ENCODE measurements at regions not wholly inside any gene's neighbourhood (a gene's known extent, or its start where the extent isn't known, plus 50 kb on each side); places are given as distances from the start of the nearest gene placed in this dataset.
"Not testable (repeated sequence)": the region's sequence is repeated elsewhere in the genome, so short reads cannot be mapped to it uniquely, and the experiment has no call there.

DNA sequence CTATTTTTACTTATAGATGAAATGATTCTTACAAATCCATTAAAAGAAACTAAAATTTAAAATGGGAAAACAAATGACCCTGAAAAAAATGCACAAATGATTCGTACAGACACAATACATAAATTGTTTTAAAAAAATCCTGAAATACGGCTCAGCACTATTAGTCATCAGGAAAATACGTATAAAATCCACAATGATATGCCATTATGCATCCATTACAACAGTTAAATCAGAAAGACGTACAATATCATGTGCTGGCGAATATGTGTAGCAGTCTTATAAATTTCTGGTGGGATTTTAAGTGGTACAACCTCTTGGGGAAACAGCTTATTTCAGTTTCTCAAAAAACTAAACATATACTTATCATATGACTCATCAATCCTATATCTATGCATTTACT lies 600.1 kb upstream of the STEAP1 start:
- Histone ChIP-seq H3K4me3 (no peak overlapping the region), H3K4me1 (no peaks in the 10 kb centered on the region), H3K9me3 (no peaks in the 10 kb centered on the region; the same call in 1 of the 2 replicates), H3K27me3 (ENCODE audit: low read depth) (no peaks in the 10 kb centered on the region), H3K36me3 (replicated peaks) (no peaks in the 10 kb centered on the region)
- no peak for DNase-seq (ENCODE audit: low spot score in 2 of 2)
- in situ Hi-C loops (cut with MboI; ENCODE audit: low sequenced_read_pairs): no loop called here

DNA sequence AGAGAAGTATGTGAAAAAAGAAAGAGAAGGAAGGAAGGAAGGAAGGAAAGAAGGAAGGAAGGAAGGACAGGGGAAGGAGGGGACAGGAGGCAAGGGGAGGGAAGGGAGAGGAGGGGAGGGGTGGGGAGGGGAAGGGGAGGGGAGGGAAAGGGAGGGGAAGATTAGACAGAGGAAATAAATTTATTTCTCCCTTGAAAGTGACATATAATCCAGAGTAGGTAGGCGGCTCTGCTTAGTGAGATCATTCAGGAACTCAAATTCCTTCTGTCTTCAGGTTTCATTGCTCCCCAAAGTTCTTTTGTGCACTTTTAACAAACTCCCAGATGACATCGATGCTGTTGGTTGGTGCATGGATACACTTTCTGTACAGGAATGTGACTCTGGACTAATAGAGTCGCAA lies 594.7 kb upstream of the STEAP1 start:
- Histone ChIP-seq H3K4me3 (no peak overlapping the region), H3K4me1 (peaks cover 5% of the 10 kb centered on the region), H3K36me3 (replicated peaks) (no peaks in the 10 kb centered on the region), H3K9me3 (no peaks in the 10 kb centered on the region), H3K27me3 (ENCODE audit: low read depth) (no peaks in the 10 kb centered on the region)
- no peak for DNase-seq (ENCODE audit: low spot score in 2 of 2)
- in situ Hi-C loops (cut with MboI; ENCODE audit: low sequenced_read_pairs): no loop called here

DNA sequence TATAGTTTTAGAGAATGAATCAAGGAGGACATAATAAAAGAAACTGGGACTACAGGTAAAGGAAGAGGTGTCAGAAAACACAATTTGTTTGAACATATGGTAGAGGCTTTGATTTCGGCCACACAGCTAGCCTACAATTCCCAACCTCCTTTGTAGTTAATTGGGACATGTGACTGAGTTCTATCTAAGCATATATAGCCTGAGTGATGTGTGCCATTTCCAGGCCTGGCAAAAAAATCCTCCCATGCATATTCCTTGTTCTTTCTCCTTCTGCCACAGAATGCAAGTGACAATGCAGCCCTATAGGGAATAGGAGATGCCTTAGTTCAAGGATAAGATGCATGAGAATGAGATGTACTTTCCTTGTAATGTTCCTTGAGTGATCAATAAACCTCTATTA lies 590.7 kb upstream of the STEAP1 start:
- Histone ChIP-seq H3K36me3 (replicated peaks) (no peaks in the 10 kb centered on the region), H3K4me3 (no peak overlapping the region), H3K4me1 (peaks cover 5% of the 10 kb centered on the region), H3K9me3 (0 out of 2 replicates have a peak, but pooled peaks cover 4% of the 10 kb centered on the region), H3K27me3 (ENCODE audit: low read depth) (no peaks in the 10 kb centered on the region)
- DNase-seq (ENCODE audit: low spot score in 2 of 2): peak in 1 of 2 experiments; percentile 12
- in situ Hi-C loops (cut with MboI; ENCODE audit: low sequenced_read_pairs): no loop called here

DNA sequence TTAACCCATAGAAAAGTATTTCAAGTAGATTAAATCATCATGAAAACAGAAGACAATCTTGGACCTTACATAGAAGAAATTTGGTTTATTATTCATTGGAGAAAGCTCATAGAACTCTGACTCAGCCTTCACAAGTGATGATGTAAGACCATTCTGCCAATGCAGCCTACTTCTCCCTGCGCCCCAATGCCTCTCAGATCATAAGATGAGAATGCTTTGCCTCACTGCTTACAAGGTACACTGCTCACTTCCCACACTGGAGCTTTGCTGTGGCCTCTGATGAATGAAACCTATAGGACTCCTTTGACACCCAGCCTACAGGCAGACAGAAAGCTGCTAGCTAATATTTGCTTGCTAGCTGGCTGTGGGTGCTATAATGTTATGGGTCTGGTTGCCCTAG lies 569.4 kb upstream of the STEAP1 start:
- in situ Hi-C loops (cut with MboI; ENCODE audit: low sequenced_read_pairs): no loop called here
- DNase-seq (ENCODE audit: low spot score in 2 of 2): no peak
- H3K4me3 ChIP-seq: no peak overlapping the region

DNA sequence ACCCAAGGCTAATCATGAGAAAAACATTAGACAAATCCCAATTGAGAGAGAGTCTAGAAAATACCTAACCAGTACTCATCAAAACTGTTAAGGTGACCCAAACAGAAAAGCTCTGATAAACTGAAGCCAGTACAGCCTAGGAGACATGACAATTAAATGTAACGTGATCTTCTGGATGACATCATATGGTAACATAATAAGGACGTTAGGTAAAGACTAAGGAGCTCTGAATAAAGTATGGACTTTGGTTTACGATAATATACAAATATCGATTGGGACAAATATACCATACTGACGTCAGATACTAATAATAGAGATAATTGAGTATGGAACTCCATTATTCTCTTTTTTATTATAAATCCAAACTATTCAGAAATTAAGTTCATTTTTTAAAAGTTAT lies 561.1 kb upstream of the STEAP1 start:
- H3K4me1 ChIP-seq: no peaks in the 10 kb centered on the region
- DNase-seq (ENCODE audit: low spot score in 2 of 2): no peak
- in situ Hi-C loops (cut with MboI; ENCODE audit: low sequenced_read_pairs): no loop called here

More for the DNA sequence above, 569.4 kb upstream of the STEAP1 start:
- H3K4me1 ChIP-seq: no peaks in the 10 kb centered on the region
- no peaks in the 10 kb centered on the region for H3K9me3 ChIP-seq
- no peaks in the 10 kb centered on the region for H3K27me3 ChIP-seq (ENCODE audit: low read depth)
- no peaks in the 10 kb centered on the region for H3K36me3 ChIP-seq (replicated peaks)

DNA sequence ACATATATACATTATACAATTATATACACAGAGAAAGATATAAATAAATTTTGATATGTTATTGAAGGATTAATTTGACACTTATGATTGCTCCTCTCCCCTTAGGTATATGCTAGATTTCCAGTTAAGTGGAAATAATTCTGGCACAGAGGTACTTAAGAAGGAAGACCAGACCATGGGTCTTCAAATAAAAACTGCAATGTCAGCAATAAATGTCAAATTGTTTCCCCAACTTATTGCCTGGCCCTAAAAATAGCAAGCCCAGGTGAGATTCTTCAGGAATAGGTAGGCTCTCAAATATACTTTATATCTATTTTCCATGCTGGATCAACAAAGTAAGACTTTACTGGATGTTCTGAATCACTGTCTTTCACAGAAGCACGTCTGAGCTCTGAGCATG lies 551.3 kb upstream of the STEAP1 start:
- Histone ChIP-seq H3K4me1 (no peaks in the 10 kb centered on the region), H3K36me3 (replicated peaks) (no peaks in the 10 kb centered on the region), H3K4me3 (no peak overlapping the region), H3K27me3 (ENCODE audit: low read depth) (no peaks in the 10 kb centered on the region), H3K9me3 (no peaks in the 10 kb centered on the region; the same call in 1 of the 2 replicates)
- DNase-seq (ENCODE audit: low spot score in 2 of 2): no peak
- in situ Hi-C loops (cut with MboI; ENCODE audit: low sequenced_read_pairs): loop anchor here (25.0 kb wide), 1 partner anchor 1066 kb away; no protein-coding TSS in a partner anchor

More for the DNA sequence above, 561.1 kb upstream of the STEAP1 start:
- H3K4me3 ChIP-seq: no peak overlapping the region
- H3K27me3 ChIP-seq (ENCODE audit: low read depth): no peaks in the 10 kb centered on the region
- H3K36me3 ChIP-seq (replicated peaks): no peaks in the 10 kb centered on the region
- H3K9me3 ChIP-seq: no peaks in the 10 kb centered on the region

DNA sequence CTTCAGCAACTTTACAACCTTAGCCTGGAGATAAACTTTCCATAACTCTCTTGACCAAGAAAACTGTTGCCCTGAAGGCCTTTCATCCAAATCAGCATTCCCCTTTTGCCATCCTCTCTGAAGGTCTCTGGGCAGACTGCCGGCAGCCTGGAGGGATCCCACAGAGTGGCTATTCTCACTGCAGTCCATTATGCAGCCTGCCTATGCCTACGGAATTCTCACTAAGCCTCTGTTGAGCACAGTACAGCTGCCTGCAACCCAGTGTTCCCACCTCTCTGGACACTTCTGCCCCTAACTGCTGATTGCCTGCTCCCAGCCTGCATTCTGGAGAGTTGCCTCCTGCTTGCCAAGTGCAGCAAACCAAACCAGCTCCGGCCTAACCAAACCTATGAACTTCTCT lies 548.9 kb upstream of the STEAP1 start:
- H3K4me1 ChIP-seq: no peaks in the 10 kb centered on the region
- no peak for DNase-seq (ENCODE audit: low spot score in 2 of 2)
- no peaks in the 10 kb centered on the region; the same call in 1 of the 2 replicates for H3K9me3 ChIP-seq
- in situ Hi-C loops (cut with MboI; ENCODE audit: low sequenced_read_pairs): loop anchor here (25.0 kb wide), 1 partner anchor 1068 kb away; no protein-coding TSS in a partner anchor
- no peaks in the 10 kb centered on the region for H3K36me3 ChIP-seq (replicated peaks)
- no peaks in the 10 kb centered on the region for H3K27me3 ChIP-seq (ENCODE audit: low read depth)
- H3K4me3 ChIP-seq: no peak overlapping the region

DNA sequence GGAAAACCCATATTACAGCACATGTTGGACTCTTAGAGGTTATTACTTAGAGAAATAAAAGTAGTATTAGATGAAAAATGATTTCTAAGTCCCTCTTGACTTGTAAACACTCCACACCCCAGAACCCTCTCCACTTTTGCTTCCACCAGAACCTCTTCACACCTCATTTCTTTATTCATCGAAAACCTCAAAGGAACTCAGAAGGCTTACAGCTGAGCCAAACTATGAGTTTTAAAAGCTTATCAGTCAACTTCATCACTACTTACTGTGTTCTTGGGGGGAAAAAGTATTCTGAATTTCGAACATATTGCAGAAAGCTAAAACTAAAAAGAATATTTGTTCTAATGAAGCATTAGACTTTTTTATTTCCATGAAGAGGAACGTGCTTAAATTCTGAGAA lies 547.8 kb upstream of the STEAP1 start:
- Histone ChIP-seq H3K4me3 (no peak overlapping the region), H3K9me3 (no peaks in the 10 kb centered on the region; the same call in 1 of the 2 replicates), H3K4me1 (no peaks in the 10 kb centered on the region), H3K27me3 (ENCODE audit: low read depth) (no peaks in the 10 kb centered on the region), H3K36me3 (replicated peaks) (no peaks in the 10 kb centered on the region)
- no peak for DNase-seq (ENCODE audit: low spot score in 2 of 2)
- in situ Hi-C loops (cut with MboI; ENCODE audit: low sequenced_read_pairs): loop anchor here (25.0 kb wide), 1 partner anchor 1069 kb away; no protein-coding TSS in a partner anchor

DNA sequence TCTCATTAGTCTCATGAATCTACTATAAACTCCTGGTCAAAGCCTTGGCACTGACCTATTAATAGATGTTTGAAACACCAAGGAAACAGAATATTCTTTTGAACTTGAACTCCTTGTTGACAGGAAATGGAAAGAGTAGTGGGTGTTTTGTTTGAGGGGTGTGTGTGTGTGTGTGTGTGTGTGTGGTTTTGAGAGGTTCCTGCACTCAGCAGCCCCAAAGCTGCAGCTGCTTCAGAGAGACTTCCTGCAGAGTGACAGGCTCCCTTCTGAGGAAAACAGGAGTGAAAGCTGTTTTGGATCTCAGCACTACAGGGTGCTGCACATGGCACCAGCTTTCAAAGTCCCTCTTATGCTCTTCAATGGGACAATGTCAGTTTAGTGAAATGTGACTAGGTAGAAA lies 546.5 kb upstream of the STEAP1 start:
- in situ Hi-C loops (cut with MboI; ENCODE audit: low sequenced_read_pairs): loop anchor here (25.0 kb wide), 1 partner anchor 1070 kb away; no protein-coding TSS in a partner anchor
- Histone ChIP-seq H3K27me3 (ENCODE audit: low read depth) (no peaks in the 10 kb centered on the region), H3K36me3 (replicated peaks) (no peaks in the 10 kb centered on the region), H3K4me3 (no peak overlapping the region), H3K4me1 (no peaks in the 10 kb centered on the region), H3K9me3 (no peaks in the 10 kb centered on the region)
- DNase-seq (ENCODE audit: low spot score in 2 of 2): no peak

DNA sequence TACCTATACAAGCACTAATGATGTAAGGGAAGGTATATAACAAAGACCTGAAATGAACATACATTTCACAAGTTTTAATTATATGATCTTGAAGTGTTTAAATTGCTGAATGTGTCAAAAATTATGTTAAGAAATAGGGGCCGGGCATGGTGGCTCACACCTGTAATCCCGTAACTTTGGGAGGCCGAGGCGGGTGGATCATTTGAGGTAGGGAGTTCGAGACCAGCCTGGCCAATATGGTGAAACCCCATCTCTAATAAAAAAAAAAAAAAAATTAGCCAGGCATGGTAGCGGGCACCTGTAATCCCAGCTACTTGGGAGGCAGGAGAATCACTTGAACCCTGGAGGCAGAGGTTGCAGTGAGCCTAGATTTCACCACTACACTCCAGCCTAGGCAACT lies 537.4 kb upstream of the STEAP1 start:
- not testable (repeated sequence) for H3K9me3 ChIP-seq; H3K4me1 ChIP-seq; H3K27me3 ChIP-seq (ENCODE audit: low read depth); DNase-seq (ENCODE audit: low spot score in 2 of 2); H3K4me3 ChIP-seq; H3K36me3 ChIP-seq (replicated peaks)
- in situ Hi-C loops (cut with MboI; ENCODE audit: low sequenced_read_pairs): loop anchor here (25.0 kb wide), 1 partner anchor 1080 kb away; no protein-coding TSS in a partner anchor

DNA sequence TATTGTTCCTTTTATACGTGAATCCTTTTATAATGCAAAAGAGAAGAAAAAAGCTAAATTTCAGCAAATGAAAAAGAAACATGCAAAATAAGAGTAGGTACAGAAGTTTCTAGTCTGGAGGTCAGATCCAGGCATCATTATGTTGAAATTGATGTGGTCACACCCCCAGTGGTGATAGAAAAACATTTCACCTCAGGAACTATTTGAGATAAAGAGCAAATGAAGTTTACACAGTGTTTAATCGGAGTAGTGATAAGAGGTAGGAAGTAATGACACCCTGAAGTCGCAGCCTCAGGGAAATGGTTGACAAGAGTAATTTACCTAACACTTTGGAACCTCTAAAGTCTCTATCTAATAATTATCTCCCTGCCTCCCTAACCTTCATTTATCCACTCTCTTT lies 536.0 kb upstream of the STEAP1 start:
- Histone ChIP-seq H3K9me3 (no peaks in the 10 kb centered on the region), H3K4me1 (no peaks in the 10 kb centered on the region), H3K27me3 (ENCODE audit: low read depth) (no peaks in the 10 kb centered on the region), H3K4me3 (no peak overlapping the region), H3K36me3 (replicated peaks) (no peaks in the 10 kb centered on the region)
- in situ Hi-C loops (cut with MboI; ENCODE audit: low sequenced_read_pairs): loop anchor here (25.0 kb wide), 1 partner anchor 1081 kb away; no protein-coding TSS in a partner anchor
- no peak for DNase-seq (ENCODE audit: low spot score in 2 of 2)

DNA sequence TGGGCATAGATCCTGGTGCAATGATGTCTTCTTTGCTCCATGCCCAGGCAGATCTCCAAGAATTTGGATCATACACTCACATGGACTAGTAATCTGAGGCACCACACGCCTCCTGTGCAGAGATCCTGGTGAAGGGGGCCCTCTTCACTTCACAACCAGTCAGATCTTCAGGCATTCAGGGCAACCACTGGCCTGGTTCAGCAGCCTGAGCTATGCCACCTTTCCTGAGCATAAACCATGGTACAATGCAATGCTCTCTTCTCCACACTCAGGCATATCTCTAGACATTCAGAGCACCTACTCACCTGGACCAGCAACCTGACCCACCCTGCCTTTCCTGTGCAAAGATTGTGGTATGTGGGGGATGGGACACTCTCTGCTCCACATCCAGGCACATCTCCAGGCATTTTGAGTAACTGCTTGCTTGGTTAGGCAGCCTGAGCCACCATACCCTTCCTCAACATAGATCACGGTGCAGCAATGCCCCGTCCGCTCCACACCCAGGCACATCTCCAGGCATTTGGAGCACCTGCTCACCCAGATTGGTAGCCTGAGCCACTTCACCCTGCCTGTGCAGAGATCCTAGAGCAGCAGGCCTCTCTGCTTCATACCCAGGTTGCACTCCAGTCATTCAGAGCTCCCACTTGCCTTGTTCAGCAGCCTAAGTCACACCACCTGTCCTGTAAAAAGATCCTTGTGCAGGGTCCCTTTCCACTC lies 532.2 kb upstream of the STEAP1 start:
- in situ Hi-C loops (cut with MboI; ENCODE audit: low sequenced_read_pairs): loop anchor here (25.0 kb wide), 1 partner anchor 1085 kb away; no protein-coding TSS in a partner anchor
- DNase-seq (ENCODE audit: low spot score in 2 of 2): no peak
- H3K9me3 ChIP-seq: no peaks in the 10 kb centered on the region; the same call in 1 of the 2 replicates
- H3K36me3 ChIP-seq (replicated peaks): no peaks in the 10 kb centered on the region
- no peaks in the 10 kb centered on the region for H3K4me1 ChIP-seq
- H3K4me3 ChIP-seq: no peak overlapping the region
- H3K27me3 ChIP-seq (ENCODE audit: low read depth): no peaks in the 10 kb centered on the region

DNA sequence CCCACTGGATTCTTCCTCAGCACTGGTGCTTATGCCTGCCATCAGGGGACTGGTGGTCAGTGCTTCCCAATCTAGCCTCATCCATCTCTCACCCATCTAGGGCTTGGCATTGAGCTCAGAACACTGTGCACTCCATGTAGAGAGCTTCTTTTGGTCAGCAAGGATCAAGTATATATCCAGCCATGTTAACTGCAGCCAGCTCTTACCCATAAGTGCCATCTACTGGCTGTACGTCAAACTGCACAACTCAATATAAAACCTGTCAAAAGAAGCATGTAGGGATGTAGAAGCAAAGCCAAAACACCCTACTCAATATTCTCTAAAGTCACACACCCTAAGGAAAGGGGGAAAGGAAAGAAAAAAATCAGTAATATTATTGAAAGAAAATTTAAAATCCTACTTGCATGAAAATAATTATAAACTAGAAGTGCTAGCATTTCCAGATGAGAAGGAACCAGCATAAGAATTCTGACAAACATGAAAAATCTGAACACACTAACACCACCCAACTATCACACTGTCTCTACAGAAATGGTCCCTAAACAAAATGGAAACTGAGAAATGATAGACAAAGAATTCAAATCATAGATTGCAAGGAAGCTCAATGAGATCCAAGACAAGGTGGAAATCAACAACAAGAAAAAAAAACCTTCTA lies 531.1 kb upstream of the STEAP1 start:
- DNase-seq (ENCODE audit: low spot score in 2 of 2): peak; percentile 47 to 66
- Histone ChIP-seq H3K36me3 (replicated peaks) (no peaks in the 10 kb centered on the region), H3K27me3 (ENCODE audit: low read depth) (no peaks in the 10 kb centered on the region), H3K4me1 (no peaks in the 10 kb centered on the region), H3K4me3 (no peak overlapping the region), H3K9me3 (no peaks in the 10 kb centered on the region; the same call in 1 of the 2 replicates)
- in situ Hi-C loops (cut with MboI; ENCODE audit: low sequenced_read_pairs): loop anchor here (25.0 kb wide), 1 partner anchor 1086 kb away; no protein-coding TSS in a partner anchor

DNA sequence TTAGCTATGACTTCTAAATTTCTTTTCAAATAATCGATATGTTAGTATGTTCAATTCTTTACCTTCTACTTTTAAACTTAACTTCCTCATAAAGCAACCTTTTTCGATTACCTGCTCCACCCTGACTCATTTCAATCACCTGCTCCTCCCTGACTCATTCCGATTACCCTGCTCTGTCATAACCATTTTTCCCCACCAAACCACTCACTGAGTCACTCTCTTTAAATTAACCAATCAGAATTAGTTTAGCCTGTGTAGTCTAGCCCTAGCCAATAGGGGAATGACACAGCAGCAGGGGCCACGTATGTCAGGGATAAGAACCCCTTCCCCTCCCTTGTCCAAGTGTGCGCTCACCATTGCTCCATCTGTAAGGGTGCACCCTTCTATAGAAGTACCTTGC lies 530.1 kb upstream of the STEAP1 start:
- not testable (repeated sequence) for H3K36me3 ChIP-seq (replicated peaks); DNase-seq (ENCODE audit: low spot score in 2 of 2); H3K4me3 ChIP-seq; H3K9me3 ChIP-seq; H3K4me1 ChIP-seq; H3K27me3 ChIP-seq (ENCODE audit: low read depth)
- in situ Hi-C loops (cut with MboI; ENCODE audit: low sequenced_read_pairs): loop anchor here (25.0 kb wide), 1 partner anchor 1087 kb away; no protein-coding TSS in a partner anchor
